HG03066 (cell line): ENCODE measurements at regions not wholly inside any gene's neighbourhood (a gene's known extent, or its start where the extent isn't known, plus 50 kb on each side); places are given as distances from the start of the nearest gene placed in this dataset.
"Not testable (repeated sequence)": the region's sequence is repeated elsewhere in the genome, so short reads cannot be mapped to it uniquely, and the experiment has no call there.

Experiments
- ATAC-seq: cut with Tn5 transposase; IDR thresholded peaks from one replicate; pipeline ENCODE4 v1.9.1; 2021; ENCODE audit warnings: low read depth; ENCODE audit not compliant: unreplicated experiment

- no peak for ATAC-seq
Observed at GRCh38 chr14:70269582-70269981, 80.8 kb upstream of the SLC8A3 start.

GRCh38 chr14:70268760-70269159 lies 80.0 kb upstream of the SLC8A3 start:
- ATAC-seq: no peak

GRCh38 chr14:70266157-70266556 lies 77.4 kb upstream of the SLC8A3 start:
- no peak for ATAC-seq

GRCh38 chr14:70265422-70265821 lies 76.7 kb upstream of the SLC8A3 start:
- no peak for ATAC-seq

GRCh38 chr14:70259420-70259819 lies 70.7 kb upstream of the SLC8A3 start:
- no peak for ATAC-seq

- no peak for ATAC-seq
Observed at GRCh38 chr14:70257526-70257925, 68.8 kb upstream of the SLC8A3 start.

- no peak for ATAC-seq
Observed at GRCh38 chr14:70256601-70257000, 67.8 kb upstream of the SLC8A3 start.

GRCh38 chr14:70255071-70256057 lies 66.6 kb upstream of the SLC8A3 start:
- not testable (repeated sequence) for ATAC-seq

GRCh38 chr14:70254476-70254961 lies 65.8 kb upstream of the SLC8A3 start:
- ATAC-seq: no peak

- ATAC-seq: not testable (repeated sequence)
Observed at GRCh38 chr14:70253547-70253946, 64.8 kb upstream of the SLC8A3 start.

- no peak for ATAC-seq
Observed at GRCh38 chr14:70245026-70245425, 56.3 kb upstream of the SLC8A3 start.

GRCh38 chr14:70239802-70240201 lies 51.1 kb upstream of the SLC8A3 start:
- peak; percentile 92 for ATAC-seq

GRCh38 chr14:70238635-70239034 lies 49.9 kb upstream of the SLC8A3 start:
- ATAC-seq: not testable (repeated sequence)
